ENCODE measurements at regions not wholly inside any gene's neighbourhood (a gene's known extent, or its start where the extent isn't known, plus 50 kb on each side); places are given as distances from the start of the nearest gene placed in this dataset.

DNA sequence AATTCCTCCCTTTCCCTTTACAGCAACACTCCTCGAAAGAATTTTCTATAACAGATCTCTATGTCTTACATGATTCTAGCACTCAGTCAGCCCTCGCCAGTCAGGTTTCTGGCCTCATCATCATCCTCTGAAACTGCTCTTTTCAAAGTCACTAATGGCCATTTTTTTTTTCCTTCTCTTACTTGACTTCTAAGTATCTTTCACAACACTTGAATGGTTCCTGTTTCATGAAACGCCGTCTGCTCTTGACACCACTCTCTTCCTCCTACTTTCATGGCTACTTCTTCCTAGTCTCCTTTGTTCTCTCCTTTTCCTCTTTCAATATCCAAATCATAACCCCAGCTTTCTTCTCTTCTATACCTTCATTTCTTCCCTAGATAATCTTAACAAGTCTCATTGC is 100.5 kb upstream of the NRP1 start:
- no peak overlapping the region for H3K9ac ChIP-seq (ENCODE audit: control insufficient read depth, extremely low read depth, insufficient read depth, low read length)
- H3K4me3 ChIP-seq (ENCODE audit: control insufficient read depth in 2 of 3, extremely low read depth in 1 of 3, insufficient read depth in 2 of 3, low read depth in 1 of 3, low read length in 3 of 3), result no peak overlapping the region
- no peaks in the 10 kb centered on the region for H3K27me3 ChIP-seq (ENCODE audit: control insufficient read depth, extremely low read depth, insufficient read depth, low read length)
- no peak overlapping the region for H3K27ac ChIP-seq (ENCODE audit: control insufficient read depth, insufficient read depth, low read length)
- H3K36me3 ChIP-seq (ENCODE audit: control insufficient read depth in 2 of 2, extremely low read depth in 1 of 2, insufficient read depth in 2 of 2, low read length in 2 of 2), result no peaks in the 10 kb centered on the region
- DNase-seq (ENCODE audit: low read depth, low spot score) (no peak), FAIRE-seq (no peak)
- H3K9me3 ChIP-seq (ENCODE audit: control insufficient read depth, low read depth, low read length), result no peaks in the 10 kb centered on the region
- H3K4me2 ChIP-seq (ENCODE audit: control insufficient read depth, extremely low read depth, insufficient read depth, low read depth, low read length), result no peak overlapping the region
- H2AFZ ChIP-seq (ENCODE audit: control insufficient read depth, low read length), result no peak overlapping the region
- no peaks in the 10 kb centered on the region for H4K20me1 ChIP-seq (ENCODE audit: control insufficient read depth, extremely low read depth, insufficient read depth, low read length)
- dilution Hi-C loops (cut with MboI; ENCODE audit: extremely low pct_ligation_motif_present, low sequenced_read_pairs), result no loop called here
- no peaks in the 10 kb centered on the region for H3K79me2 ChIP-seq (ENCODE audit: control insufficient read depth, insufficient read depth, low read length)
- H3K9me1 ChIP-seq (ENCODE audit: control insufficient read depth, extremely low read depth, insufficient read depth, low read length), result no peaks in the 10 kb centered on the region
- TF ChIP-seq, protein P1, sequence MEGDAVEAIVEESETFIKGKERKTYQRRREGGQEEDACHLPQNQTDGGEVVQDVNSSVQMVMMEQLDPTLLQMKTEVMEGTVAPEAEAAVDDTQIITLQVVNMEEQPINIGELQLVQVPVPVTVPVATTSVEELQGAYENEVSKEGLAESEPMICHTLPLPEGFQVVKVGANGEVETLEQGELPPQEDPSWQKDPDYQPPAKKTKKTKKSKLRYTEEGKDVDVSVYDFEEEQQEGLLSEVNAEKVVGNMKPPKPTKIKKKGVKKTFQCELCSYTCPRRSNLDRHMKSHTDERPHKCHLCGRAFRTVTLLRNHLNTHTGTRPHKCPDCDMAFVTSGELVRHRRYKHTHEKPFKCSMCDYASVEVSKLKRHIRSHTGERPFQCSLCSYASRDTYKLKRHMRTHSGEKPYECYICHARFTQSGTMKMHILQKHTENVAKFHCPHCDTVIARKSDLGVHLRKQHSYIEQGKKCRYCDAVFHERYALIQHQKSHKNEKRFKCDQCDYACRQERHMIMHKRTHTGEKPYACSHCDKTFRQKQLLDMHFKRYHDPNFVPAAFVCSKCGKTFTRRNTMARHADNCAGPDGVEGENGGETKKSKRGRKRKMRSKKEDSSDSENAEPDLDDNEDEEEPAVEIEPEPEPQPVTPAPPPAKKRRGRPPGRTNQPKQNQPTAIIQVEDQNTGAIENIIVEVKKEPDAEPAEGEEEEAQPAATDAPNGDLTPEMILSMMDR (optimal IDR thresholded peaks at IDR 0.05 in 1 of 3, IDR thresholded peaks at IDR 0.05 in 1 of 3, conservative IDR thresholded peaks at IDR 0.05 in 1 of 3; ENCODE audit: extremely low read depth in 1 of 3, insufficient read depth in 2 of 3, low read length in 3 of 3), result no peak
- no peak for TF ChIP-seq EZH2 (IDR thresholded peaks at IDR 0.05; ENCODE audit: low read length)
- H3K4me1 ChIP-seq (ENCODE audit: control insufficient read depth, extremely low read depth, insufficient read depth, low read length), result no peaks in the 10 kb centered on the region

DNA sequence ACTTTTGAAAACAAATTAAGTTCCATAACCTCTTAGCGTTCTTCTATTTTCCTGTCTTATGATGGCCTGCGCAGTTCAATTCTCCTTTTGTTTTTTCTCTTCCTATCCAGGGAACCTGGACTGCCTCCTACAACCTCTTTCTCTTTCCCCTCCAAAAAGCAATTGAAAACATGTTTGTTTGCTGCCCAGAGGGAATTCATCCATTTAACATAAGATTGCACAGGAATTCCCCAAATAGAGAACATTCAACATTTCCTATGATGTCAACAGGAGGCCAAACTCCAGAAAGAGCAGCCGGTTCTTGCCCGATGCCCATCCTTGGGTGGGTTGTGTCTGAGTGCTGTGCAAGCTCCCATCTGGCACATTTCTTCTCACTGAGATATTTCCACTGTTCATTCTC is 94.2 kb upstream of the NRP1 start:
- Histone ChIP-seq H3K4me1 (ENCODE audit: control insufficient read depth, extremely low read depth, insufficient read depth, low read length) (no peaks in the 10 kb centered on the region), H3K9ac (ENCODE audit: control insufficient read depth, extremely low read depth, insufficient read depth, low read length) (no peak overlapping the region), H3K4me3 (ENCODE audit: control insufficient read depth in 2 of 3, extremely low read depth in 1 of 3, insufficient read depth in 2 of 3, low read depth in 1 of 3, low read length in 3 of 3) (no peak overlapping the region), H3K27ac (ENCODE audit: control insufficient read depth, insufficient read depth, low read length) (no peak overlapping the region), H4K20me1 (ENCODE audit: control insufficient read depth, extremely low read depth, insufficient read depth, low read length) (no peaks in the 10 kb centered on the region), H3K9me1 (ENCODE audit: control insufficient read depth, extremely low read depth, insufficient read depth, low read length) (no peaks in the 10 kb centered on the region), H3K27me3 (ENCODE audit: control insufficient read depth, extremely low read depth, insufficient read depth, low read length) (no peaks in the 10 kb centered on the region), H3K36me3 (ENCODE audit: control insufficient read depth in 2 of 2, extremely low read depth in 1 of 2, insufficient read depth in 2 of 2, low read length in 2 of 2) (no peaks in the 10 kb centered on the region), H3K9me3 (ENCODE audit: control insufficient read depth, low read depth, low read length) (no peaks in the 10 kb centered on the region), H3K79me2 (ENCODE audit: control insufficient read depth, insufficient read depth, low read length) (no peaks in the 10 kb centered on the region), H2AFZ (ENCODE audit: control insufficient read depth, low read length) (no peak overlapping the region), H3K4me2 (ENCODE audit: control insufficient read depth, extremely low read depth, insufficient read depth, low read depth, low read length) (no peak overlapping the region)
- no peak for DNase-seq (ENCODE audit: low read depth, low spot score)
- TF ChIP-seq, protein P1 (optimal IDR thresholded peaks at IDR 0.05 in 1 of 3, IDR thresholded peaks at IDR 0.05 in 1 of 3, conservative IDR thresholded peaks at IDR 0.05 in 1 of 3; ENCODE audit: extremely low read depth in 1 of 3, insufficient read depth in 2 of 3, low read length in 3 of 3), result no peak
- no peak for TF ChIP-seq EZH2 (IDR thresholded peaks at IDR 0.05; ENCODE audit: low read length)
- no peak for FAIRE-seq
- dilution Hi-C loops (cut with MboI; ENCODE audit: extremely low pct_ligation_motif_present, low sequenced_read_pairs), result no loop called here

Measured in keratinocyte (primary cell).